ENCODE measurements at regions not wholly inside any gene's neighbourhood (a gene's known extent, or its start where the extent isn't known, plus 50 kb on each side); places are given as distances from the start of the nearest gene placed in this dataset.

GRCh38 chr16:87221633-87222032 is 95.6 kb downstream of the C16orf95 start:
- no peak for DNase-seq

- no peak for DNase-seq
Measured at GRCh38 chr16:87222335-87222734, 94.9 kb downstream of the C16orf95 start.

DNA sequence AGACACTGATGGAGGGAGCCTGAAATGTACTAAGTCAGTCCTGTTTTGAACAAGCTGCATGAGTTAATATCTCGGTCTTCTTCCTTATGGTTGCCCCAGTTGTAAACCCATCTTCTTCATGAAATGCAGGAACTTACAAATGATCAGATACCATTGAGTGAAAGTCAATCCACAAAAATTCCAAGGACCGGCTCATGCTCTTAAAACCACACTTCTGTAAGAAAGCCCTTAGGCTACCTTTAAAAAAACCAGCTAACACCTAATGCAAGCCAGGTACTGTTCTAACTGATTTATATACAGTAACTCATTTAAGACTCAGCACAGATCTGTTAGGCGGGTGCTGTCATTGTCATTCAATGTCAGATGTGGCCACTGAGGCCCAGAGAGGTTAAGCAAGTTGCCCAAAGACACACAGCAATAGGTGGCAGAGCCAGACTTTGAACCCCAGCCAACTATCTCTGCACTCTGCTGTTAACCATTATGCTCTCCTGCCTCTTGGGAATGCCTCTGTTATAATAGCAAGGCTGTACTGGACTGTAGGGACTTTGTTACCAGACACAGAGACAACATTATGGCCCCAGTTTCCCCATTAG is 93.4 kb downstream of the C16orf95 start:
- no peak for DNase-seq

DNA sequence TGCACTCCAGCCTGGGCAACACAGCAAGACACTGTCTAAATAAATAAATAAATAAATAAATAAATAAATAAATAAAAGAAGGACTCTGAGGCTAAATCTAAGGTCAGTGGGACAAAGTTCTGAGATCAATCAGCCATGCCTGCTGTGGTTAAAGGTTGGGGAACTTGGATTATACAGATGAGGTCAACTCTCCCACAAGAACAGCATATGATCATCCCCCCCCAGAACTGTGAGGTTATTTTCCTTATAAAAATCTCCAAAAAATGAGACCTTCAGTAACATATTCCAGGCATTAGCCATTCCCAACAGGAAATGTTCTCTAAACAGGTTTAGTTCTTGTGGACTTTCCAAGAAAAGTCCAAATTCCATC is 90.3 kb downstream of the C16orf95 start:
- no peak for DNase-seq

DNA sequence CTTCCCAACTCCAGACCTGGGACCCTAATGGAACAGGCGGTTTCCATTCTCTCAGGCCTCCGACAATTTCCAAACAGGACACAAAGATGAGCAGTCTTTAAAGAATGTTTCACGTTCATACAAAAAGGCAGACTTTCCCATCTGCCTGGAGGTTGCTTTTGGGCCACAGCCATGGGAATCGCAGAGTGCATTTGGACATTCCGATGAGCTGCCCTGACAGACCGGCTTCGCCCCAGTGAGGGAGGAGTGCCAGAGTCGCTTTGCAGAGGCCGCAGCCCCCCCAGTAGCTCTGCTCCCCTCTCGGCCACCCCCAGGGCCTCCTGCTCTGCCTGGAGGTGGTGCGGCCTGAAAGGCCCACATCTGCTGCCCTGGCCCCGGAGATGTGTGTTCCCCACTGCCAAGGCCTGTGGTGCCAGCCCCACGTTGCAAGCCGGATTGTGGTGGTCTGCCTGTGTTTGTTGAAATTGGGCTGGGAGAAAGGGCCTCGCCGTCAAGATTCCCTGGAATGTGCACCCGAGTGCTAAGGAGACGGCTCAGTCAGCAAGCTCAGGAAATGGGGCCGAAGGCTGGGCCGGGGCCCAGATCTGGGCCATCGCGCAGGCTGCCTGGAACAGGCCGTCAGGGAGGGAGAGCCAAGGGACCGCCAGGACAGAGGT is 89.8 kb downstream of the C16orf95 start:
- no peak for DNase-seq

DNA sequence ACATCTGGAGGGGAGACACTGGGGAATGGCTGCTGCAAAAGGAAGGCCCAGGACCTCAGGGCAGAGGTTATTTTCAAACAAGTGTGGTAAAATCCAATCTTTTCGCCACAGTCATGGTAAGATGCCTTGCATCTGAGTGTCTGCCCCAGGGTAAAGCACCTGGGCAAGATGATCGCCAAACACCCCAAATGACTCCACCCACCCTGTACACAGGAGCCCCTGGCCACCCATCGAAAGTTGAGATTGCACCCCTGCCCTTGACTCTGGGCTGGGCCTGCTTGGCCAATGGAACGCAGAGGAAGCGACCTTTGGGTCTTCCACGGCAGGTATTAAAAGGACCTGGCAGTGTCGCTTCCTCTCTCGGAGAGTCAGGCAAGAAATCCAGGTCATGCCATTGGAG is 88.8 kb downstream of the C16orf95 start:
- DNase-seq: no peak

- no peak for DNase-seq
Measured at GRCh38 chr16:87229230-87230188, 87.7 kb downstream of the C16orf95 start.

DNA sequence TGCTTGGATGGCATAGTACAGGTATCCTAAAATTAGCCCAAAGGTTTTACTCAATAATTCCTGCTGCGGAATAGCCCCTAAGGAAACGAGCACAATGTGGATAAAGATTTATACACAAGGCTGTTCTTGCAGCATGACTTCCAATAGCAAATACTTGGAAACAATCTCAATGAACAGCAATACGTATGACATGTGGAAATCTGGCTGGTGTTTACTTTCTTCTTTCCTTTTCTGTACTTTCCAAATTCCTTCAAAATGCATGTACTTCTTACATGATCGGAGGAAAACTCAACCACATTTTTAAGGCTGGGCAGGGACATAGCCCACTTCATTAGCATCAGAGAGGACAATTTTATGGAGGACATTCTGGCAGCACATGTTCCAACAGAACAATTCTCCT is 86.6 kb downstream of the C16orf95 start:
- no peak for DNase-seq

DNA sequence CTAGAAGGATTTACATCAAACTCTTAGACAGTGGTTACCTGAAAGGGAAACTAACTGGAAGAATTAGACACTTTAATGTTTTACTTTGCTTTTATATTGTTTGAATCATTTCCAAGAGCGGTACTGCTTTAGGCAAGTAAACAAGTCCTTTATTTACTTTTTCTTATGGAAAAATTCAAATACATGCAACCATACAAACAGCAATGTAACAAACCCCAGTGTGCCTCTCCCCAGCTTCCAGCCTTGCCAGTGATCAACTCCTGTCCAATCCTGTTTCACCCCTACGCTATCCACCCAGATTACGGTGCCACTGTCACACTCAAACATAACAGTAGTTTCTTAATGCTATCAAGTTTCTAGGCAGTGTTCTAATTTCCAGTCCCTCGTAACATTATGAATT is 85.9 kb downstream of the C16orf95 start:
- DNase-seq: no peak

GRCh38 chr16:87231911-87232310 is 85.3 kb downstream of the C16orf95 start:
- no peak for DNase-seq

GRCh38 chr16:87233928-87234327 is 83.3 kb downstream of the C16orf95 start:
- DNase-seq: no peak

DNA sequence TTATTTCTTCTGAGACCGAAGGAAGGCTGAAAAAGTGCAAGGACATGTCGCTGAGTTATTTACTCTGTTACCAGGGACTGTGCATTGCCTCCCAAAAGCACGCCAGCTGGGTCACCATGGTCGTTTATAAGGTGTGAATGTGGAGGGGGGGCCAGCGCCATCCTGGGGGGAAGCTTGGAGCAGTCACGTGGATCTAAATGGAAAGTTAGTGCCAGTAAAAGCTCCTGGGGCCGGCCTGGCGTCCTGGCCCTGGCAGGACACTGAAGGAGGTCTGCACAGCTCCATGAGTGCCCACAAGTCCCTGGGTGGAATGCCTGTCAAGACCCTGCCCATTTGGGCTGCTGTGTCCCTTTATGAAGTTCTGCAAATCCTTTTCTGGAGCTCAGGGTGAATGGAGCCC is 82.6 kb downstream of the C16orf95 start:
- DNase-seq: no peak

- DNase-seq: no peak
Measured at GRCh38 chr16:87235810-87236515, 81.2 kb downstream of the C16orf95 start.

DNA sequence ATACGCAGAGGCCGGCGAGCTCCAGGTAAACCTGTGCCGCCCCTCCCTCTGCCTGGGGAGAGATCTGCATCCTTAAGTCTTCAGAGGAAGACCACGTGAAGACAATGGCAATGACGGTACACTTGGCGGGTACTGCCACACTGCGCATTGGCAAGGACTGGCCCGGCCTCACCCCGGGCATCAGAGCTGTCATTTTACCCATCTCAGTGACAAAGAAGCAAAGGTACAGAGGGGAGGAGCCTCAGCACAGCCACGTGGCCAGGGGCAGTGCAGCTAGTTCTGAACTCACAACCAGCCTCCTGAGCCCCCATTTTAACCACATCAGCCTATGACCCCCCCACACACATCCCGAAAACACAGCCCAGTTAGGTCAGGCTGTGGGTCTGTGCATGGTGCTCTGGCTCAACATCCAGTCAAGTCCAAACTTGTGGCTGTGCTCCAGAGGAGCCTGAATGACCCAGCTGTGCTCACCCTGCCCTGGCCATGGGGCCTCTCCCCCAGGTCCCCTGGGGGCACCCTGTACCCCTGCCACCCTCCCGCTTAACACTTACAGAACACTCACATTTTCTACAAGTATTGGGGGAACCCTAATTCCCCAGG is 80.6 kb downstream of the C16orf95 start:
- no peak for DNase-seq

- DNase-seq: no peak
Measured at GRCh38 chr16:87238361-87238715, 78.9 kb downstream of the C16orf95 start.

DNA sequence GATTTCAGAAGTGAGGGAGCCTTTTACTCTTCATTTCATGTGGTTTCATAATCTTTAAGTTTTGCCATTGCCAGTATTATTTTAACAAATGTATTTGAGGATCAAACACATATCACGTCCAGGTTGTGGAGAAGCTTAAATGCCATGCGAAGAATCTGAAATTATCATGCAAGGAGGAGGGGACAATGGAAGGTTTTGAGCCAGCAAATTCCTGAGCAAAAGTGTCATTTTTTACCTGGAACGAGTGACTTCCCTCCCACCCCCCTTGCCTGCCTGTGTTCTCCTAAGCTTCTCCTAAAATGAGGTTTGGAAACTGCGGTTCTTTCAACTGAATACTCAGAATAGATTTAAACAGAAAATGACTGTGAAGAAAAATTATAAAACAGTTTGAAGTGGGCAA is 77.6 kb downstream of the C16orf95 start:
- no peak for DNase-seq

DNA sequence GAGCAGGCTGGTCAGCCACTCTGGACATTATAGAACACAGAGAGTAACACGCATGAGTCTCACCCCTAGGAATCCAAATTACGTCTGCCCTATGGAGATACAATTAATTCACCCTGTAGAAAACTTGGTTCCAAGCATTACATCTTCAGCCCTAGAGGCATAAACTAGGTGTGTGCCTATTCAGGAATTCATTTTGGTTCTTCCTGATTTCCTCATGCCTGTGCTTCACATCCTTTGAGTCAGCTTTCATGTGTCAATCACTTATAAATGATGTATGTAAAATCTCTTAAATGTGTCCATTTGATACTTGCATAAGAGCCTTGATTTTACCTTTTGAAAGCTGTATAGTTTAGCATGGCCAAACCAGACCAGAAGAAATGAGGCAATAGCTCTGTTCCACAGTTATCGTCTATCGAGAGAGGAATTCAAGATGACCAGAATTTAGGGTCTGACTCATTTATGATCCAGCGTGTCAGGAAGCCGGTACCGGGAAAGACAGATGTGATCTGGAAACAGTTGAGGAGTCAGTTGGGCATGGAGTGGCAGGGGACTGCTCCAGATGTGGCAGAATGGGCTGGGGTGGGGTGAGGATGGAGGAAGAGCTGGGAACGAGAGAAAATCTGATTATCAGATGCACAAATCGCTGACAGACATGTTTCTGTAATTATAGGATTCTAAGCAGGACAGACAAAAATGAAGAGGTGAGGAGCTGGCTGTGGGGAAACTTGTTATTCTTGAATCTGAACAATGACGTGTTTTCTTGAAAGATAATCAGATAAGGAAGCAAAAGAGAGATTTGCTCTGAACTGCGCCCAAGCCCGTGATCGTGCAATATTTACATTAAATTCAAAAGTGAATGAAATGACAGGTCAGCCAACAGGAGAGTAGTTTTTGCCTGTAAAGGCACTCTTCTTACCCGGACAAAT is 76.7 kb downstream of the C16orf95 start:
- no peak for DNase-seq

DNA sequence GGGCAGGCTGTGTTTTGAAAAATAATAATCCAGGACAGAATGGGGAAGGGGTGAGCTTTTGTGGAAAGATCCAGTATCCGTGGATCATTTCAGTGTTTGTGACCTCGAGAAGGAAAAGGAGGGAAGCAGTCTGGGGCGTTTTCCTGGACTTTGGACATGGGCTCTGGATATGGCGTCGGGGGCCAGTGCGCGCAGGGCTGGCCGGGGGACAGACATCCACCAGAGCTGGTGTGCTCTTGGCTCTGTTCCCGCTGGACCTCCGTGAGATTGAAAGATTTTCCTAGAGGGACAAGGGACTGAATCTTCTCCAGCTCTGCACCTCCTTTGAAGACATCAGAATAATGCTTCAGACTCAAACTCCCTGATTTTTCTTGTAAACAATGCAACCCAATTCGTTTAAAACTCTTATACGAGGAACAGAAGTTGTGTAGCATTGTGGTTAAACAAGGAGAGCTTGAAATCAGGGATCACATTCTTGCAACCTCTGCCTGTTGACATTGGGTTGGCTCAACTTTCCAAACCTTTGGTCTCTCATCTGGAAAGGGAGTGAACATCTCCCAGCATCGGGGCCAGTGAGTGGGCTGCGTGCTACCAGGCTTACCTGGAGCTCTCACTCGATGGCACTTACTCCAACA is 75.9 kb downstream of the C16orf95 start:
- DNase-seq: no peak

DNA sequence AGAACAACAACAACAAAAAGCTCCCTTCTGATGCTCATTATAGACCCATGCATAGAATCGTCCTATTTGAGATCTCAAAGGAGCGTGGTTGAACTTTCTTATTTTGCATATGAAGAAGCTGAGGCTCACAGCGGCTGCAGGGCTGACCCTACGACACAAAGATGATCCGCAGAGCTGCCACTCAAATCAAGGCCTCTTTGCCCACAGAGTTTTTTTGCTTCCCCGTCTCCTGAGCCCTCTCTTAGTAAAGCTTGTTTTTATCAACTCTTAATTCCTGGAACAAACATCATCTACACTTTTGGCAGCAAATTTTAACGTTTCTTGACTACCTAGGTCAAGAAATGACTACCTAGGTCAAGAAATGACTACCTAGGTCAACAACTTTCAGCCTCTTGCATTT is 73.7 kb downstream of the C16orf95 start:
- DNase-seq: no peak

GRCh38 chr16:87244636-87245197 is 72.5 kb downstream of the C16orf95 start:
- no peak for DNase-seq

DNA sequence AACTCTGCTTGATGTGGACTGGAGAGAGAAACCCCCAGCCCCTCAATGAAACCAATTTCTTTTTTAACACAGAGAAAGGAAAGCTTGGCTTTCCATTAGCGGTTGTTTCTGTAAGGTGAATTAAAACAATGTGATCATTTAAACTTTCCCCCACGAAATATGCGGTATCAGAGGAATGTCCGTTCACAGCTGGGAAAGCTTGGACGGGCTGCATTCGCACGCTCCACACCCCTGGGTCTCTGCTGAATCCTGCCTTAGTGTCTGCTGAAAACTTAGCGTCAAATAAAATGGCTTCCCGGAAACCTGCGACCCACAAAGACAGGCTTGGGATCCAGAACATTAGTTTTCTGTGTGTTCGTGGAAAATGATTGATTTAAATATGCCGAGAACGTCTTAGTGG is 71.7 kb downstream of the C16orf95 start:
- DNase-seq: no peak
